DND-41 (cell line): ENCODE measurements at regions not wholly inside any gene's neighbourhood (a gene's known extent, or its start where the extent isn't known, plus 50 kb on each side); places are given as distances from the start of the nearest gene placed in this dataset.

ENCODE experiments used
- ATAC-seq: fragments of 200-7000 bp; cut with Tn5 transposase; 3 replicates; pipeline ENCODE4 v1.9.1; 2021; ENCODE audit warnings: low read depth; ENCODE audit not compliant: insufficient read depth
- DNase-seq: peaks from one replicate; pipeline ENCODE4 v3.0.0-alpha.2; 2020
- H2AFZ ChIP-seq: 2 replicates; pipeline ENCODE4 v1.6.0; 2012; ENCODE audit warnings: low read depth, low read length
- H3K27ac ChIP-seq: 2 replicates; pipeline ENCODE4 v1.5.1; 2012; ENCODE audit warnings: low read length, inconsistent platforms
- H3K27me3 ChIP-seq: fragments of 200-600 bp; sonication (generic); 2 replicates; pipeline ENCODE4 v1.6.0; 2012; ENCODE audit warnings: low read length, mild to moderate bottlenecking, inconsistent platforms; ENCODE audit not compliant: insufficient read depth, poor library complexity
- H3K36me3 ChIP-seq: 2 replicates; pipeline ENCODE4 v1.5.1; 2012; ENCODE audit warnings: low read length, inconsistent platforms; ENCODE audit not compliant: insufficient read depth
- H3K4me1 ChIP-seq: 2 replicates; pipeline ENCODE4 v1.5.1; 2012; ENCODE audit warnings: mild to moderate bottlenecking, low read length; ENCODE audit not compliant: insufficient read depth
- H3K4me2 ChIP-seq: 2 replicates; pipeline ENCODE4 v1.6.0; 2012; ENCODE audit warnings: mild to moderate bottlenecking, moderate library complexity, low read length, inconsistent platforms; ENCODE audit not compliant: insufficient read depth
- H3K4me3 ChIP-seq, 2 experiments: fragments of 200-600 bp in 1 of 2; shearing (Covaris generic) in 1 of 2; 2 replicates each; pipeline ENCODE4 v1.5.1; 2012 to 2016; ENCODE audit warnings: inconsistent platforms in 2 of 2, low read length in 2 of 2, mild to moderate bottlenecking in 2 of 2, low read depth in 1 of 2, moderate library complexity in 1 of 2
- H3K79me2 ChIP-seq: 2 replicates; pipeline ENCODE4 v1.6.0; 2012; ENCODE audit warnings: low read length, inconsistent platforms; ENCODE audit not compliant: insufficient read depth
- H3K9ac ChIP-seq: 2 replicates; pipeline ENCODE4 v1.6.0; 2012; ENCODE audit warnings: low read depth, mild to moderate bottlenecking, inconsistent platforms, low read length, moderate library complexity
- H3K9me3 ChIP-seq: 2 replicates; pipeline ENCODE4 v1.5.1; 2012; ENCODE audit warnings: low read length, moderate library complexity, mild to moderate bottlenecking, inconsistent platforms; ENCODE audit not compliant: insufficient read depth, severe bottlenecking
- H4K20me1 ChIP-seq: 2 replicates; pipeline ENCODE4 v1.6.0; 2012; ENCODE audit warnings: low read length; ENCODE audit not compliant: insufficient read depth
- EZH2 ChIP-seq: IDR thresholded peaks from 3 replicates; pipeline ENCODE4 v1.6.1; 2012; ENCODE audit warnings: borderline replicate concordance, low read depth, mild to moderate bottlenecking, moderate library complexity, low read length, inconsistent platforms; ENCODE audit not compliant: severe bottlenecking
- TF ChIP-seq, protein P1 (sequence below): IDR thresholded peaks from 2 replicates; pipeline ENCODE4 v1.5.1; 2012; ENCODE audit warnings: borderline replicate concordance, low read length, moderate library complexity, mild to moderate bottlenecking; ENCODE audit not compliant: poor library complexity, severe bottlenecking; ENCODE audit errors: extremely low read depth

DNA sequence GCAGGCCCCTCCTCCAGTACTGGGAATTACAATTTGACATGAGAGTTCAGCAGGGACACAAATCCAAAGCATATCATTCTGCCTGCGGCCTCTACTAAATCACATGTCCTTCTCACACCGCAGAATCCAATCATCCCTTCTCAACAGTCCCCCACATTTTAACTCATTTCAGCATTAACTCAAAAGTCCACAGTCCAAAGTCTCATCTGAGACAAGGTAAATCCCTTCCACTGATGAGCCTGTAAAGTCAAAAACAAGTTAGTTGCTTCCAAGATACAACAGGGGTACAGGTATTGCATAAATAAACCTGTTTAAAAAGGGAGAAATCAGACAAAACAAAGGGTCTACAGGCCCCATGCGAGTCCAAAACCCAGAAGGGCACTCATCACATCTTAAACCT, 64.0 kb downstream of the EBNA1BP2 start:
- Histone ChIP-seq H3K36me3 (no peaks in the 10 kb centered on the region), H2AFZ (no peak overlapping the region; the same call in 1 of the 2 replicates), H3K4me1 (no peaks in the 10 kb centered on the region), H3K27ac (no peak overlapping the region), H3K4me3 (no peak overlapping the region), H3K27me3 (no peaks in the 10 kb centered on the region), H3K79me2 (no peaks in the 10 kb centered on the region), H3K4me2 (no peak overlapping the region), H3K9me3 (no peaks in the 10 kb centered on the region), H3K9ac (no peak overlapping the region), H4K20me1 (no peaks in the 10 kb centered on the region)
- ATAC-seq (no peak), DNase-seq (no peak)
- TF ChIP-seq, protein P1, sequence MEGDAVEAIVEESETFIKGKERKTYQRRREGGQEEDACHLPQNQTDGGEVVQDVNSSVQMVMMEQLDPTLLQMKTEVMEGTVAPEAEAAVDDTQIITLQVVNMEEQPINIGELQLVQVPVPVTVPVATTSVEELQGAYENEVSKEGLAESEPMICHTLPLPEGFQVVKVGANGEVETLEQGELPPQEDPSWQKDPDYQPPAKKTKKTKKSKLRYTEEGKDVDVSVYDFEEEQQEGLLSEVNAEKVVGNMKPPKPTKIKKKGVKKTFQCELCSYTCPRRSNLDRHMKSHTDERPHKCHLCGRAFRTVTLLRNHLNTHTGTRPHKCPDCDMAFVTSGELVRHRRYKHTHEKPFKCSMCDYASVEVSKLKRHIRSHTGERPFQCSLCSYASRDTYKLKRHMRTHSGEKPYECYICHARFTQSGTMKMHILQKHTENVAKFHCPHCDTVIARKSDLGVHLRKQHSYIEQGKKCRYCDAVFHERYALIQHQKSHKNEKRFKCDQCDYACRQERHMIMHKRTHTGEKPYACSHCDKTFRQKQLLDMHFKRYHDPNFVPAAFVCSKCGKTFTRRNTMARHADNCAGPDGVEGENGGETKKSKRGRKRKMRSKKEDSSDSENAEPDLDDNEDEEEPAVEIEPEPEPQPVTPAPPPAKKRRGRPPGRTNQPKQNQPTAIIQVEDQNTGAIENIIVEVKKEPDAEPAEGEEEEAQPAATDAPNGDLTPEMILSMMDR, result no peak
- TF ChIP-seq EZH2, result no peak

DNA sequence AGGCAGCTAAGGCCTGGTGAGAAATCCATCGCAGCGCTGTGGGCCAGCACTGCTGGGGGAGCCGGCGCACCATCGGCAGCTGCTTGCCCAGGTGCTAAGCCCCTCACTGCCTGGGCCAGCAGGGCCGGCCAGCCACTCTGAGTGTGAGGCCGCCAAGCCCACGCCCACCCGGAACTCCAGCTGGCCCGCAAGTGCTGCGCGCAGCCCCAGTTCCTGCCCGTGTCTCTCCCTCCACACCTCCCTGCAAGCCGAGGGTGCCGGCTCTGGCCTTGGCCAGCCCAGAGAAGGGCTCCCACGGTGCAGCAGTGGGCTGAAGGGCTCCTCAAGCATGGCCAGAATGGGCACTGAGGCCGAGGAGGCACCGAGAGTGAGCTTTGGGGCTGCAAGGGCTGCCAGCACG, 64.4 kb downstream of the EBNA1BP2 start:
- no peaks in the 10 kb centered on the region for H3K4me1 ChIP-seq
- no peak overlapping the region for H3K4me2 ChIP-seq
- DNase-seq (no peak), ATAC-seq (no peak)
- no peak overlapping the region for H3K4me3 ChIP-seq
- H3K27me3 ChIP-seq, result no peaks in the 10 kb centered on the region
- no peak overlapping the region for H3K27ac ChIP-seq
- H4K20me1 ChIP-seq, result no peaks in the 10 kb centered on the region
- H3K9me3 ChIP-seq, result peaks cover under 1% of the 10 kb centered on the region
- no peaks in the 10 kb centered on the region for H3K36me3 ChIP-seq
- TF ChIP-seq EZH2, result no peak
- TF ChIP-seq, protein P1, result no peak
- no peaks in the 10 kb centered on the region for H3K79me2 ChIP-seq
- no peak overlapping the region for H2AFZ ChIP-seq
- H3K9ac ChIP-seq, result no peak overlapping the region

DNA sequence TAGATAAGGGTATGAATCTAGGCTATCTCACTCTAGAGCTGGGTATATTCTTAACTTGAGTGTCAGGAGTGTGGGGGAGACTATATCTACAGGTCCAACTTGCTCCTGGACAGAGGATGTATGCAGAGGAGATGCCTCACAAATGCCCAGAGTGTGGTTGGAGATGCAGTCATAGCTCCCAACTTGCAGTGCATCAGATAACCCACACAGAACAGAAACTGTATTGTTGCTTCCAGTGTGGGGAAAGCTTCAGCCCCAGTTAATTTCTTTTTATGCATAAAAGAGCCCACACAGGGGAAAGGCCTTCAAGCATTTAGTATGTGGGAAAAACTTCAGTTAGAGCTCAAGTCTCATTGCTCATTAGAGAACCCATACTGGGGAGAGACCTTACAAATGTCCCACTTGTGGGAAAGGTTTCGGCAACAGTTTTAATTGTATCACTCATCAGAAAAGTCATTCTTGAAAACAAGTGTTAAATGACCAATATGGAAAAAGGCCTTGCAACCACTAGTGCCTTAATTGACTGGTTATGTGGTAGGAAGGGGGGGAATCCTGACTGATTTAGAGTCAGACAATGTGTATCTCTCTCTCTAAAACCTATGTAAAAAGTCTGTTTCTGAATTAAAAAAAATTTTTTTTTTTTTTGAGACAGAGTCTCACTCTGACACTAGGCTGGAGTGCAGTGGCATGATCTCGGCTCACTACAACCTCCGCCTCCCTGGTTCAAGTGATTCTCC, 67.9 kb downstream of the EBNA1BP2 start:
- Histone ChIP-seq H3K4me3 (no peak overlapping the region), H2AFZ (no peak overlapping the region), H3K79me2 (no peaks in the 10 kb centered on the region), H3K9me3 (peaks cover 13% of the 10 kb centered on the region), H3K27ac (no peak overlapping the region), H3K4me2 (no peak overlapping the region), H3K4me1 (no peaks in the 10 kb centered on the region), H3K36me3 (no peaks in the 10 kb centered on the region), H3K9ac (no peak overlapping the region), H4K20me1 (no peaks in the 10 kb centered on the region), H3K27me3 (no peaks in the 10 kb centered on the region)
- ATAC-seq (no peak), DNase-seq (no peak)
- TF ChIP-seq, protein P1, result no peak
- TF ChIP-seq EZH2, result no peak

DNA sequence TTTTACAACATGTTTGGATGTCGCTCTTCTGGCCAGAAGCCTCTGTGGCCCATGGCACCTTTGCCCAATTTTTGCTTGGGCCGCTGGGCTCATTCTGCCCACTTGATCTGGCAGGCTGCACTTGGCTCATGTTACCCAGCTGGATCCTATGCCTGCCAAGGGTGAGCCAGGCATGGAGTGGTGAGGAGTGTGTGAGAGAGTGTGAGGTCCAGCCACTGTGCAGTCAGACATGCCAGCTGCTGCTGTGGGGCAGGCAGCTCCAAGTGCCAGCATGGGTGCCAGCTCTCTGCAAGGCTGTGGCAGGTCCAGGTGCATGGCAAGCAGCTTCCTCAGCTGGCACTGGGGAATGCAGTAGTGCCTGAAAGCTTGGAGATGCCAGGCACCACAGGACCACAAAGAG, 71.0 kb downstream of the EBNA1BP2 start:
- no peak for DNase-seq
- no peak overlapping the region for H2AFZ ChIP-seq

More for the DNA sequence above, 71.0 kb downstream of the EBNA1BP2 start:
- Histone ChIP-seq H3K4me1 (no peaks in the 10 kb centered on the region), H4K20me1 (no peaks in the 10 kb centered on the region), H3K9ac (no peak overlapping the region), H3K4me3 (no peak overlapping the region), H3K27me3 (no peaks in the 10 kb centered on the region), H3K79me2 (no peaks in the 10 kb centered on the region), H3K4me2 (no peak overlapping the region), H3K9me3 (peaks cover 13% of the 10 kb centered on the region), H3K36me3 (no peaks in the 10 kb centered on the region), H3K27ac (no peak overlapping the region)
- TF ChIP-seq EZH2, result no peak
- TF ChIP-seq, protein P1, result no peak
- ATAC-seq, result no peak
